ENCODE measurements at regions not wholly inside any gene's neighbourhood (a gene's known extent, or its start where the extent isn't known, plus 50 kb on each side); places are given as distances from the start of the nearest gene placed in this dataset.
A peak's percentile ranks its signal among the peaks of the same experiment; 100 is the strongest.

GRCh38 chr2:16588565-16588964 lies 77.1 kb downstream of the CYRIA start:
- no peaks in the 10 kb centered on the region for H3K36me3 ChIP-seq (ENCODE audit: control insufficient read depth, low read depth, low read length)
- H3K27ac ChIP-seq (ENCODE audit: low read length) = no peak overlapping the region
- peak overlapping the region; percentile 2 for H3K9ac ChIP-seq (ENCODE audit: low read length)
- peak overlapping the region; percentile 13 for H3K4me3 ChIP-seq (ENCODE audit: low read length)
- no peaks in the 10 kb centered on the region for H3K27me3 ChIP-seq (ENCODE audit: control insufficient read depth, insufficient read depth, low read length)
- no peaks in the 10 kb centered on the region for H3K9me3 ChIP-seq (ENCODE audit: control insufficient read depth, low read depth, low read length)
- peaks cover 19% of the 10 kb centered on the region for H3K4me1 ChIP-seq (ENCODE audit: control insufficient read depth, low read depth, low read length)

- H3K4me1 ChIP-seq (ENCODE audit: control insufficient read depth, low read depth, low read length) = peaks cover 19% of the 10 kb centered on the region
- no peak overlapping the region for H3K27ac ChIP-seq (ENCODE audit: low read length)
- H3K9me3 ChIP-seq (ENCODE audit: control insufficient read depth, low read depth, low read length) = no peaks in the 10 kb centered on the region
- H3K9ac ChIP-seq (ENCODE audit: low read length) = no peak overlapping the region
- no peak overlapping the region for H3K4me3 ChIP-seq (ENCODE audit: low read length)
- no peaks in the 10 kb centered on the region for H3K36me3 ChIP-seq (ENCODE audit: control insufficient read depth, low read depth, low read length)
- H3K27me3 ChIP-seq (ENCODE audit: control insufficient read depth, insufficient read depth, low read length) = no peaks in the 10 kb centered on the region
Measured at GRCh38 chr2:16587601-16588000, 78.0 kb downstream of the CYRIA start.

- Histone ChIP-seq H3K27me3 (ENCODE audit: control insufficient read depth, insufficient read depth, low read length) (no peaks in the 10 kb centered on the region), H3K9me3 (ENCODE audit: control insufficient read depth, low read depth, low read length) (no peaks in the 10 kb centered on the region), H3K27ac (ENCODE audit: low read length) (no peak overlapping the region), H3K4me1 (ENCODE audit: control insufficient read depth, low read depth, low read length) (peaks cover 19% of the 10 kb centered on the region), H3K4me3 (ENCODE audit: low read length) (no peak overlapping the region), H3K9ac (ENCODE audit: low read length) (no peak overlapping the region), H3K36me3 (ENCODE audit: control insufficient read depth, low read depth, low read length) (no peaks in the 10 kb centered on the region)
Measured at GRCh38 chr2:16584824-16585540, 80.7 kb downstream of the CYRIA start.

- H3K9ac ChIP-seq (ENCODE audit: low read length) = no peak overlapping the region
- H3K27me3 ChIP-seq (ENCODE audit: control insufficient read depth, insufficient read depth, low read length) = no peaks in the 10 kb centered on the region
- H3K27ac ChIP-seq (ENCODE audit: low read length) = no peak overlapping the region
- H3K4me3 ChIP-seq (ENCODE audit: low read length) = no peak overlapping the region
- H3K4me1 ChIP-seq (ENCODE audit: control insufficient read depth, low read depth, low read length) = peaks cover 14% of the 10 kb centered on the region
- H3K36me3 ChIP-seq (ENCODE audit: control insufficient read depth, low read depth, low read length) = no peaks in the 10 kb centered on the region
- H3K9me3 ChIP-seq (ENCODE audit: control insufficient read depth, low read depth, low read length) = no peaks in the 10 kb centered on the region
Measured at GRCh38 chr2:16584084-16584483, 81.5 kb downstream of the CYRIA start.

- H3K27ac ChIP-seq (ENCODE audit: low read length) = no peak overlapping the region
- no peaks in the 10 kb centered on the region for H3K27me3 ChIP-seq (ENCODE audit: control insufficient read depth, insufficient read depth, low read length)
- H3K9me3 ChIP-seq (ENCODE audit: control insufficient read depth, low read depth, low read length) = no peaks in the 10 kb centered on the region
- no peak overlapping the region for H3K9ac ChIP-seq (ENCODE audit: low read length)
- H3K36me3 ChIP-seq (ENCODE audit: control insufficient read depth, low read depth, low read length) = no peaks in the 10 kb centered on the region
- H3K4me1 ChIP-seq (ENCODE audit: control insufficient read depth, low read depth, low read length) = no peaks in the 10 kb centered on the region
- no peak overlapping the region for H3K4me3 ChIP-seq (ENCODE audit: low read length)
Measured at GRCh38 chr2:16581241-16581640, 84.4 kb downstream of the CYRIA start.

- H3K9me3 ChIP-seq (ENCODE audit: control insufficient read depth, low read depth, low read length) = peaks cover 11% of the 10 kb centered on the region
- H3K9ac ChIP-seq (ENCODE audit: low read length) = no peak overlapping the region
- no peaks in the 10 kb centered on the region for H3K36me3 ChIP-seq (ENCODE audit: control insufficient read depth, low read depth, low read length)
- H3K4me3 ChIP-seq (ENCODE audit: low read length) = no peak overlapping the region
- H3K27ac ChIP-seq (ENCODE audit: low read length) = no peak overlapping the region
- no peaks in the 10 kb centered on the region for H3K27me3 ChIP-seq (ENCODE audit: control insufficient read depth, insufficient read depth, low read length)
- H3K4me1 ChIP-seq (ENCODE audit: control insufficient read depth, low read depth, low read length) = no peaks in the 10 kb centered on the region
Measured at GRCh38 chr2:16578081-16578480, 87.6 kb downstream of the CYRIA start.

GRCh38 chr2:16570516-16570915 lies 95.1 kb downstream of the CYRIA start:
- Histone ChIP-seq H3K36me3 (ENCODE audit: control insufficient read depth, low read depth, low read length) (no peaks in the 10 kb centered on the region), H3K9ac (ENCODE audit: low read length) (no peak overlapping the region), H3K4me1 (ENCODE audit: control insufficient read depth, low read depth, low read length) (no peaks in the 10 kb centered on the region), H3K27ac (ENCODE audit: low read length) (no peak overlapping the region), H3K27me3 (ENCODE audit: control insufficient read depth, insufficient read depth, low read length) (no peaks in the 10 kb centered on the region), H3K9me3 (ENCODE audit: control insufficient read depth, low read depth, low read length) (peaks cover 11% of the 10 kb centered on the region), H3K4me3 (ENCODE audit: low read length) (no peak overlapping the region)

- Histone ChIP-seq H3K27me3 (ENCODE audit: control insufficient read depth, insufficient read depth, low read length) (no peaks in the 10 kb centered on the region), H3K9ac (ENCODE audit: low read length) (no peak overlapping the region), H3K4me1 (ENCODE audit: control insufficient read depth, low read depth, low read length) (no peaks in the 10 kb centered on the region), H3K4me3 (ENCODE audit: low read length) (no peak overlapping the region), H3K9me3 (ENCODE audit: control insufficient read depth, low read depth, low read length) (peaks cover 5% of the 10 kb centered on the region), H3K36me3 (ENCODE audit: control insufficient read depth, low read depth, low read length) (no peaks in the 10 kb centered on the region), H3K27ac (ENCODE audit: low read length) (no peak overlapping the region)
Measured at GRCh38 chr2:16568998-16569784, 96.4 kb downstream of the CYRIA start.

GRCh38 chr2:16566701-16567100 lies 98.9 kb downstream of the CYRIA start:
- no peaks in the 10 kb centered on the region for H3K4me1 ChIP-seq (ENCODE audit: control insufficient read depth, low read depth, low read length)
- no peak overlapping the region for H3K9ac ChIP-seq (ENCODE audit: low read length)
- H3K9me3 ChIP-seq (ENCODE audit: control insufficient read depth, low read depth, low read length) = no peaks in the 10 kb centered on the region
- H3K27me3 ChIP-seq (ENCODE audit: control insufficient read depth, insufficient read depth, low read length) = no peaks in the 10 kb centered on the region
- no peak overlapping the region for H3K4me3 ChIP-seq (ENCODE audit: low read length)
- H3K36me3 ChIP-seq (ENCODE audit: control insufficient read depth, low read depth, low read length) = no peaks in the 10 kb centered on the region
- no peak overlapping the region for H3K27ac ChIP-seq (ENCODE audit: low read length)

GRCh38 chr2:16565481-16565880 lies 100.2 kb downstream of the CYRIA start:
- Histone ChIP-seq H3K27ac (ENCODE audit: low read length) (no peak overlapping the region), H3K9me3 (ENCODE audit: control insufficient read depth, low read depth, low read length) (no peaks in the 10 kb centered on the region), H3K27me3 (ENCODE audit: control insufficient read depth, insufficient read depth, low read length) (no peaks in the 10 kb centered on the region), H3K4me3 (ENCODE audit: low read length) (no peak overlapping the region), H3K4me1 (ENCODE audit: control insufficient read depth, low read depth, low read length) (no peaks in the 10 kb centered on the region), H3K9ac (ENCODE audit: low read length) (no peak overlapping the region), H3K36me3 (ENCODE audit: control insufficient read depth, low read depth, low read length) (no peaks in the 10 kb centered on the region)

- Histone ChIP-seq H3K9ac (ENCODE audit: low read length) (no peak overlapping the region), H3K4me3 (ENCODE audit: low read length) (no peak overlapping the region), H3K9me3 (ENCODE audit: control insufficient read depth, low read depth, low read length) (no peaks in the 10 kb centered on the region), H3K4me1 (ENCODE audit: control insufficient read depth, low read depth, low read length) (no peaks in the 10 kb centered on the region), H3K27ac (ENCODE audit: low read length) (no peak overlapping the region), H3K36me3 (ENCODE audit: control insufficient read depth, low read depth, low read length) (no peaks in the 10 kb centered on the region), H3K27me3 (ENCODE audit: control insufficient read depth, insufficient read depth, low read length) (no peaks in the 10 kb centered on the region)
Measured at GRCh38 chr2:16561676-16562075, 104.0 kb downstream of the CYRIA start.

- Histone ChIP-seq H3K9ac (ENCODE audit: low read length) (no peak overlapping the region), H3K9me3 (ENCODE audit: control insufficient read depth, low read depth, low read length) (no peaks in the 10 kb centered on the region), H3K27ac (ENCODE audit: low read length) (no peak overlapping the region), H3K27me3 (ENCODE audit: control insufficient read depth, insufficient read depth, low read length) (no peaks in the 10 kb centered on the region), H3K4me3 (ENCODE audit: low read length) (no peak overlapping the region), H3K36me3 (ENCODE audit: control insufficient read depth, low read depth, low read length) (no peaks in the 10 kb centered on the region), H3K4me1 (ENCODE audit: control insufficient read depth, low read depth, low read length) (no peaks in the 10 kb centered on the region)
Measured at GRCh38 chr2:16561251-16561650, 104.4 kb downstream of the CYRIA start.

Measured in iPS-18a (cell line).